HG03378 (cell line): ENCODE measurements at regions not wholly inside any gene's neighbourhood (a gene's known extent, or its start where the extent isn't known, plus 50 kb on each side); places are given as distances from the start of the nearest gene placed in this dataset.

ENCODE experiments used
- ATAC-seq: cut with Tn5 transposase; IDR thresholded peaks from one replicate; pipeline ENCODE4 v1.9.1; 2021; ENCODE audit warnings: mild to moderate bottlenecking, moderate library complexity; ENCODE audit not compliant: unreplicated experiment

- no peak for ATAC-seq
Measured at GRCh38 chr1:182198006-182198605, 136.6 kb upstream of the ZNF648 start.

DNA sequence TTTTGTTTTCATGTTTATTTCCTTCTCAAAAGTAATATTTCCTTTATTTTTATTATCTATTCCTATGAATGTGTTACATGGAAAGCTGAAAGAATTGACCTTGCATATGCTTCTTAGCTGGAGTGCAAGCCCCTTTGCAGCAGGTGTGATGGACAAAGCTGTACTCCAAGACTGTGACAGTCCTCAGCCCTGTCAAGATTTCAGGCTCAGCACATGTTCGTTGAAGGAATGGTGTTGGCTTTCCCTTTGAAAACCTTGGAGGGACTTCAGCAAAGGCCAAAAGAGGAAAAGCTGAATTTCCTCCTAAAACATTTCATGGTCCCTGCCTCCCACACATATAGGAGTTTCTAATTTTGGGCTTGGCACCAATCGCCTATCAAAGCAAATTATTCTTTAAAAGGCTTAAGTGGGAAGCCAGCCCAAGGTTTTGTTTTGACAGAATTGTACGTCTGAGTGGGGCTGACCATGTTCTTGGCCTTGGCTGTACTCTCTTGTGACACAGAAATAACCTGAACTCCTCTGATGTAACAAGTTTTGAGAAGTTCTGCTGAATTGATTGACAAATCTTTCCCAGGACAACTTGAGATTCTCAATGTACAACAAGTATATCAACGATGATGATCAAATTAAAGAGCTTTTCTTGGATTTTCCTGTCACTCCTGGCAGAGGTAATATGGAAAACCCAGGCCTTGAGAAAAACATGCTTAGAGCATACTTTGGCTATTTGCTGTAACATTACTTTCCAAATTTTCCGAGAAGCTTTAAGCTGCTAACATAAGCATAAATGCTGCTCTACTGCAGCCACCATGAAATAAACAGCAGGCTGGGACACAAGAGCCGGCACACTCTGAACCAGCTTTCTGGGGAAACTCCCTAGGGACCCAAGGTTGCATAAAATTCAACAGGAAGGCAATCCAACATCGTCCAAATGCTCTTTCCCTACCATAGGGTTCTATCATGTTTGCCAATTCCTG, 135.7 kb upstream of the ZNF648 start:
- no peak for ATAC-seq

- no peak for ATAC-seq
Measured at GRCh38 chr1:182195733-182196132, 134.2 kb upstream of the ZNF648 start.

DNA sequence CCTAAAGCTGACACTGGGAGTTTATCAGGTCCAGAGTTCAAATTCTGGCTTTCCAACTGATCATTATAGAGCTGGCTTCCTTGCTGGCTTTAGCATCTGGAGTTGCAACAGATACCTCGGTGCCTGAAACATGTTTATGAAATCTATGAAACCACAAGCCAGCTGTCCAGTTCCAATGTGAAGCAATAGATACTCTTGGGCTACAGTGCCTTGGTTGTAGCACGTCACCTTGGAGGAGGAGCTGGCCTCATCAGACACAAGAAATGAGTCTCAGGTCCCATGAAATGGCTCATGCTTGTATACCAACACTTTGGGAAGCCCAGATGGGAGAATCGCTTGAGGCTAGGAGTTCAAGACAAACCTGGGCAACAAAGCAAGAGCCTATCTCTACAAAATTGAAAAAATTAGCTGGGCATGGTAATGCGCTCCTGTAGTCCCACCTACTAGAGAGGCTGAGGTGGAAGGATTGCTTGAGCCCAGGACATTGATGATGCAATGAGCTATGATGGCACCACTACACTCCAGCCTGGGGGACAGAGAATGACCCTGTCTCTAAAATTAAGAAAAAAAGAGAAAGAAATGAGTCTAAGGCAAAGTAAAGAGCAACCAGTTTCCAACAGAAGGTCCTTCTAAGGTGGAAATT, 132.5 kb upstream of the ZNF648 start:
- no peak for ATAC-seq

DNA sequence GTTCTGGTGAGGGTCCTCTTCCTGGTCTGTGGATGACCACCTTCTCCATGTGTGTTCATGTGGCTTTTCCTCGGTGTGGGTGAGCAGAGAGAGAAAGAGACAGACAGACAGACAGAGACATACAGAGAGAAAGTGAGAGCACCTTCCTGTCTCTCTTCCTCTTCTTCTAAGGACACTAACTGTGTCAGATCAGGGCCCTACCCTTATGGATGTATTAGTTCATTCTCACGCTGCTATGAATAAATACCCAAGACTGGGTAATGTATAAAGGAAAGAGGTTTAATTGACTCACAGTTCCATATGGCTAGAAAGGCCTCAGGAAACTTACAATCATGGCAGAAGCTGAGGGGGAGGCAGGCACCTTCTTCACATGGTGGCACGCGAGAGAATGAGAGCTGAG, 131.5 kb upstream of the ZNF648 start:
- no peak for ATAC-seq

GRCh38 chr1:182192215-182192614, 130.7 kb upstream of the ZNF648 start:
- no peak for ATAC-seq

GRCh38 chr1:182191381-182192115, 130.0 kb upstream of the ZNF648 start:
- no peak for ATAC-seq

DNA sequence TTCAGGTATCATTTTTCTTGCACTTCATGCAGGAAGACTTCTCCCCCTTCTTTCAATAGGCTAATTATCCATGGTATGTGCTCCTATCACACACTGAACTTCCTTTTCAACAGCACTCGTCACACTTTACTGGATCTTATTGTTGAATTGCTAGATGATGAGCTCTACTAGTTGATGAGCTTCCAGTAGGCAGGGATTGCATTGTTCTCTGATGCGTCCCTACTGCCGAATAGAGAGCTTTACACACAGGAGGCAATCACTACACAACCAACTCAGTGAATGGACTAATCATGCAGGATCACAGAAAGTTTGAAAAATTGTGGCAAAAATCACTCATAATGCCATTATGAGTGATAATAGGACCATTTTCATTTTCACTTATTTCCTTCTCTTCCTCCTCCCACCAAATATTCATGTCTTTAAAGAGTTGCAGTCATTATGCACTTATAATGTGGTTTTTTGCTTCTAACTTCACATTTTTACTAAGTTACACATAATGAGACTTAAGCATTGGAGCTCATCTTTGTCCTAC, 128.1 kb upstream of the ZNF648 start:
- ATAC-seq: no peak

DNA sequence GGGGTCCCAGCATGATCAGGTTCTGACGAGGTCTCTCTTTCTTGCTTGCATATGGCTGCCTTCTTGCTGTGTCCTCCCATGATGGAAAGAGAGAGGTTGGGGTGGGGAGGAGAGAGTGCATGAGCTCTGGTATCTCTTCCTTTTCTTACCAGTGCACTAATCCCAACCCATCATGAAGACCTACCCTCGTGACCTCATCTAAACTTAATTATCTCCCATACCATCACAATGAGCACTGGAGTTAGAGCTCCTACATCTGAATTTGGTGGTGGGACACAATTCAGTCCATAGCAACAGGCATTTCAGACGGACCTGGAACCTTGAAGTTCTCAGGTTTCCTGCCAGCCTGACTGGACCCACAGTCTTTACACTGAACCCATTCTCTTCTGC, 125.2 kb upstream of the ZNF648 start:
- ATAC-seq: no peak

GRCh38 chr1:182185842-182186756, 124.6 kb upstream of the ZNF648 start:
- ATAC-seq: no peak

DNA sequence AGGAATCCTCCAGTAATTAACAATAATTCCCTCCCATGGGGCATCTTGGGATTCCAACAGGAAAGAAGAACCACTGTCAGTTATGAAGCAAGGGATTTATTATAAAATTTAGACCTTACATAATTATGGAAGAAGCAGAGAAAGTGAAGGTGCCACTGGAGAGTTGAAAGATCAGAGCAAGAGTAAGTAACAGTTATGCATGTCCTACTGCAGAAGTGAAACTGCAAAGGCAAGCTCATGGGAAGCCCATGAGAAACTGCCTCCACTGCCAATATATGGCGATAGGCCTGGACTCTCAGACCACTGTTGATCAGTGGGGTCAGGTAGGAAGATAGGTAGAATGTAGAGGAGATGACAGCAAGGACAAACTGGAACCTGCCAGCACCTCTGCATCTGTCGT, 123.6 kb upstream of the ZNF648 start:
- no peak for ATAC-seq

GRCh38 chr1:182183606-182184005, 122.1 kb upstream of the ZNF648 start:
- ATAC-seq: no peak

DNA sequence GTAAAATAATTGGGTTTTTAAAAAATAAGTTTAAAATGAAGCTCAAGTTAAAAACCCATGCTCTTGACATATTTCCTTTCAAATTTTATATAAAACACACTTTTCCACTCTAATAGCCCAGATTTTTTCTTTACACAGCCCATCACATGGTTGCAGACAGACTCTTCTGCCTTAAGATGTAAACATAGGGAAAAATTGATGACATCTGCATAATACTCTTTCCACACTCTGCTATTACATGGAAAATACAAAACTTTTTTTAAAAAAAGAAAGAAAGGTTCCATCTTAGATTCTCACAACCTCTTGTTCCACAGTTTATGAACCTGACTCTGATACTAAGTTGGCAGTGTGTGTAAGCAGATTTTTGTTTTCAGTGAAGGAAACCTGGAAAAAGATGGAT, 120.8 kb upstream of the ZNF648 start:
- no peak for ATAC-seq

GRCh38 chr1:182181167-182181572, 119.7 kb upstream of the ZNF648 start:
- ATAC-seq: no peak

DNA sequence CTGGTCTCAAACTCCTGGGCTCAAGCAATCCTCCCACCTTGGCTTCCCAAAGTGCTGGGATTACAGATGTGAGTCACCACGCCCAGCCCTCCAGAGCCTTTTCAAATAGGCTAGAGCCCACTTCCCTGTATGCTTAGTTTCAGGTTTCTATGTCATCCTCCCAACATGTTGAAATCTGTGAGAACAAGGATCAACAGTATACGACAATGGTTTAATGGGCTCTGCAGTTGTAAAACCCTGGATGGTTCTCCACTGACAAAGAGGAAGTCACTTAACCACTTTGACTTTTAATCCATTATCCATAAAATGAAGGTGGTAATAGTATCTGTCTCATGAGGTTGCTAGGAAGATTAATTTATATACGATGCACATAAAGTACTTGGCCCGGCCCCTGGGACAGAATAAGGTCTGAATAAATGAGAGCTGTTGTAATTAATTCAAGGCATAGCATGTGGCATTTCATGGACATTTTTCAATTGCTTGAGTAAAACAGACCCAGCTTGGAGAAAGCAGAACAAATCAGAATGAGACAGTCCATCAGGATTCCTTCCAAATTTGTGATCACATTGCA, 113.9 kb upstream of the ZNF648 start:
- no peak for ATAC-seq

- no peak for ATAC-seq
Measured at GRCh38 chr1:182174513-182174855, 113.0 kb upstream of the ZNF648 start.

DNA sequence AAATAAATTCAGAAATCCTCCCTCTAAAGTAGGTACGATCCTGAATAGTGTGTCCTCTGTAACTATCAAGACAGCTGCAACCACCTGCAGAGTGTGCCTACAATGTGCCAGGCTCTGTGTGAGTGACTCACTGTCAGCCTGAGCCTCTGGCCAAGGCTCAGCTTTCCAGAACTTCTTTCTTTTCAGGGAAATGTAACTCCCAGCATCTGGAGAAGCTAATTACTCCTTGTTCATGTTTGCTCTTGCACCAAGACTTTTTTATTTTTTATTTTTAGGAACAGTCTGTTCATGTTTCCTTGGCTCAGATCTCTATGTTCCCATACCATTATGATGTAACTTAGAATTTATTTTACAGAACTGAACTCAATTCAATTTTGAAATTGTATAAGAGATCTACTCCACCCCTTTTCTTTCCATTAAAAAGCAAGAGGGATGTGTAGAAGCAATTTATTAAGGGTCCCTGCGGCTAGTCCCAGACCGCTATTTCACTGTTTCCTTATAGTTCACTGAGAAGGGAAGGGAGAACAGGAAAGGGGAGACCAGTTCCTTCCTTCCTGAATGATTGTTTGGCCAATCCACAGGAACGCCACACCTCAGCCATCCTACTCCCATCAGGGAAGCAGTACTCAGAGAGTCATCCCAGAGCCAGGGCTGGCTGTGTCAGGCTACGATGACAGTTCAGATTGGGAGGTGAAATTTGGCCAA, 112.4 kb upstream of the ZNF648 start:
- no peak for ATAC-seq

DNA sequence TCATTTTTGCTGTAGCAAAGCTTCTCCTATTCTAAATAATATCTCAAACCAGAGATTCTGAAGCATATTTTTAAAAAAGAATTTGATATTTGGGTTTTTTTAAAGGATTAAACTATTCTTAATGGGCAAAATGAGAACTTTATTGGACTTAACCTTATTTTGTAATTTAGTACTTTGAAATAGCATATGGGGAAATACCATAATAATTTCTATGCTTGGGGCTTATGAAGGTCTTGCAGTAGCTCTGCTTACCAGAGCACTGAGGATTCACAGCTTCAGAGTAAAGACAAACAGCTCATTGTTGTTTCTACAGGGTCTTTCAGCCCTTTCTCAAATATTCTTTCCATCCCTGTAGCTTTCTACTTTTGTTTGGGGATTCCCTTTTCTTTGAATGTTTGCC, 111.2 kb upstream of the ZNF648 start:
- no peak for ATAC-seq

DNA sequence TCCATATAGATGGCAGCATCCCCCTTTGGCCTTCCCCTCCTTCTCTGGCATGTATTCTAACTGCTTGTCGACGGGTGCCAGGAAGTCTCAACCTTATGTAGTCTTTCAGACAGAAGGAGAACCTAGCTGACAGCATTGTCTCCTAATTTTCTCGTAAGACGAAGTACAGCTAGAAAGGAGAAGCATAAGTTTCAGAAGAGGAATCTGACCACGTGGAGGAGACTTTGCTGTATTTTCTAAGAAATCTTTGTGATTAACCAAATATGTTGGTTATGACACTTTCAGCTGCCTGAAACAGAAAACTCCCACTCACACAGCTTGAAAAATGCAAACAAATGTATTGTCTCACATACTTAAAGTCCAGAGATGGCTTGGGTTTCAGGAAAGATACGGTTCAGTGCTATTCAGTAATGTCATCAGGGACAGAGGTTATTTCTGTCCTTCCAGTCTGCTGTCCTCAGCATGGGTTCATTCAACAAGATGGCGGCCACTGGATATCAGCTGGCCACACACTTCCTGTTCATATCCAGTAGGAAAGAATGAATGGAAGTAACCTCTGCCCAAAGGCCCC, 109.5 kb upstream of the ZNF648 start:
- no peak for ATAC-seq
